GM06990 (cell line): ENCODE measurements at regions not wholly inside any gene's neighbourhood (a gene's known extent, or its start where the extent isn't known, plus 50 kb on each side); places are given as distances from the start of the nearest gene placed in this dataset.

Source experiments
- DNase-seq: peaks from one replicate; pipeline ENCODE4 v3.0.0-alpha.2; 2011; ENCODE audit not compliant: insufficient read length; ENCODE audit errors: extremely low read depth
- H3K27me3 ChIP-seq: replicated peaks from 2 replicates; pipeline ENCODE4 v1.6.0; 2011; ENCODE audit warnings: low read length; ENCODE audit not compliant: control insufficient read depth, insufficient read depth
- H3K36me3 ChIP-seq: 2 replicates; pipeline ENCODE4 v1.5.1; 2011; ENCODE audit warnings: low read length; ENCODE audit not compliant: control insufficient read depth, insufficient read depth
- H3K4me3 ChIP-seq: replicated peaks from 2 replicates; pipeline ENCODE4 v1.5.1; 2011; ENCODE audit warnings: low read depth, mild to moderate bottlenecking, control low read depth, low read length
- TF ChIP-seq, protein P1 (sequence below): IDR thresholded peaks from 2 replicates; pipeline ENCODE4 v1.5.1; 2011; ENCODE audit warnings: low read length, control low read depth, mild to moderate bottlenecking, inconsistent platforms; ENCODE audit not compliant: insufficient read depth, poor library complexity, severe bottlenecking

DNA sequence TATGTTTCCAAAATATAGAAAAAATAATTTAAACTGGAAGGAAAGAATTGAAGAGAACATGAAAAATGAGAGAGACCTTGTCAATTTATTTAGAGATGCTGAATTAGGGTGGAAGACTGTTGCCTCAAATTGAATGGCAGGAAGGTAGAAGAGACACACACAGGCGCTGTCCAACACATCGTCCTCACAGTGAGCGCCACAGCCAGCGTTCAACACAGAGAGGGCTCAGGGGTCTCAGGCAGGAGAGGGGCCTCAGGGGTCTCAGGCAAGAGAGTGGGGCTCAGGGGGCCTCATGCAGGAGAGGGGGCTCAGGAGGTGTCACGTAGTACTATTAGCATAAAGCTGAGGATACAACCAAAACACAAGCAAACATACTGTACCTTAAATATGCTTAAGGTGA is 65.7 kb downstream of the TMEM18 start:
- no peaks in the 10 kb centered on the region for H3K36me3 ChIP-seq
- no peak for DNase-seq
- H3K4me3 ChIP-seq, result no peak overlapping the region
- TF ChIP-seq, protein P1, sequence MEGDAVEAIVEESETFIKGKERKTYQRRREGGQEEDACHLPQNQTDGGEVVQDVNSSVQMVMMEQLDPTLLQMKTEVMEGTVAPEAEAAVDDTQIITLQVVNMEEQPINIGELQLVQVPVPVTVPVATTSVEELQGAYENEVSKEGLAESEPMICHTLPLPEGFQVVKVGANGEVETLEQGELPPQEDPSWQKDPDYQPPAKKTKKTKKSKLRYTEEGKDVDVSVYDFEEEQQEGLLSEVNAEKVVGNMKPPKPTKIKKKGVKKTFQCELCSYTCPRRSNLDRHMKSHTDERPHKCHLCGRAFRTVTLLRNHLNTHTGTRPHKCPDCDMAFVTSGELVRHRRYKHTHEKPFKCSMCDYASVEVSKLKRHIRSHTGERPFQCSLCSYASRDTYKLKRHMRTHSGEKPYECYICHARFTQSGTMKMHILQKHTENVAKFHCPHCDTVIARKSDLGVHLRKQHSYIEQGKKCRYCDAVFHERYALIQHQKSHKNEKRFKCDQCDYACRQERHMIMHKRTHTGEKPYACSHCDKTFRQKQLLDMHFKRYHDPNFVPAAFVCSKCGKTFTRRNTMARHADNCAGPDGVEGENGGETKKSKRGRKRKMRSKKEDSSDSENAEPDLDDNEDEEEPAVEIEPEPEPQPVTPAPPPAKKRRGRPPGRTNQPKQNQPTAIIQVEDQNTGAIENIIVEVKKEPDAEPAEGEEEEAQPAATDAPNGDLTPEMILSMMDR, result no peak
- H3K27me3 ChIP-seq, result no peaks in the 10 kb centered on the region

DNA sequence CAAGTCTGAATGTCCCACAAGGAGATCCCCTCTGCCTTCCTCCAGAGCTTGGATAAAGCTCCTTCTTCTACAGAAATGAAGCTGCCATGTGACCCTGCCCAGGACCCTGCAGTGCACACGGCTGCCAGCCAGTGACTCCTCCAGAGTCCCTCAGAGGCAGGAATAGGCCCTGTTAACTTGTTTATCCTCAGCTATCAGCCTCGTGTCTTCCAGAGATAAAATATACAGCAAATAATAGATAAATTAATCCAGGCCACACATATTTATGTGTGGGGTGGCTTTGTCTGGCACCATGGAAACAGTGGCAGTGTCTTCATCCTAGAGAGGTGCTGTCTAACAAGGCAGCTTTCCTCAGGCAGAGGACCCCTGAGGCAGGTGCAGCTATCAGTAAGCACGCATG is 66.7 kb downstream of the TMEM18 start:
- Histone ChIP-seq H3K36me3 (no peaks in the 10 kb centered on the region), H3K4me3 (no peak overlapping the region), H3K27me3 (no peaks in the 10 kb centered on the region)
- DNase-seq, result no peak
- TF ChIP-seq, protein P1, result no peak

DNA sequence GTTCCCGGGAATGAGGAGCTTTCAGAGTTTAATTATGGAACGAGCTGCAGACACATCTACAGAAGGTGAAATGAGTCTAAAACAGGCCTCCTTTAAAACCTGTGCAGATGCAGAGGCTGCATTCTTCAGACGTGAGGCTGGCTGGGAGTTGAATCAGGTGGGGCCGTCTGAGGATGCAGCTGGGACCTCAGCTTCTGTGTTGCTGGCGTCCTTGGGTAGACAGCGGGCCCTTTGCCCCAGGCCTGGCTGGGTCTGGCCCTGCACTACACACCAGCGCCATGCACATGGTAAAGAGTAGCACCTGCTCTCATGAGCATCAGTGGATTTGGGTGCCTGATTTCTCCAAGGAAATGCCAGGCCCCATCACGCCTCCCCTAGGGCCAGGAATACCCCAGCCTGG is 67.3 kb downstream of the TMEM18 start:
- no peak for DNase-seq
- TF ChIP-seq, protein P1, result no peak
- Histone ChIP-seq H3K27me3 (no peaks in the 10 kb centered on the region), H3K36me3 (no peaks in the 10 kb centered on the region), H3K4me3 (no peak overlapping the region)

DNA sequence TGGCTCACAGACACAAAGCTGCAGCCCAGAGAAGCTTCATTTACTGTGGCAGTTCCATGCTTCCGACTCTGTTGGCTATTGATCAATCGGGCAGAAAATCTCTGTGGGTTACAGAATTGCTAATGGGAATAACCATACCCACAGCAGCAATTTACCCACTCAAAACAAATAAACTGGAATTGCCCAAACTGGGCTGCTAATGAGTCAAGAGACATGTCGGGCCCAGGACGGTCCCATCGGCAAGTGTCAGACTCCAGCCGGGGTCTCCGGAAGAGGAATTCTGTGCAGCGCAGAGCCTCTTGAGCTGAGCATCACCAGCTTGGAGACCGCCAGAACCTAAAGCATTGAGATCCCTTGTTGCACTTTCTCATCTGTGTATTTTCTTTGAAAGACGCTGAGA is 67.8 kb downstream of the TMEM18 start:
- H3K27me3 ChIP-seq, result no peaks in the 10 kb centered on the region
- no peak for DNase-seq
- H3K4me3 ChIP-seq, result no peak overlapping the region
- no peaks in the 10 kb centered on the region for H3K36me3 ChIP-seq
- TF ChIP-seq, protein P1, result no peak

DNA sequence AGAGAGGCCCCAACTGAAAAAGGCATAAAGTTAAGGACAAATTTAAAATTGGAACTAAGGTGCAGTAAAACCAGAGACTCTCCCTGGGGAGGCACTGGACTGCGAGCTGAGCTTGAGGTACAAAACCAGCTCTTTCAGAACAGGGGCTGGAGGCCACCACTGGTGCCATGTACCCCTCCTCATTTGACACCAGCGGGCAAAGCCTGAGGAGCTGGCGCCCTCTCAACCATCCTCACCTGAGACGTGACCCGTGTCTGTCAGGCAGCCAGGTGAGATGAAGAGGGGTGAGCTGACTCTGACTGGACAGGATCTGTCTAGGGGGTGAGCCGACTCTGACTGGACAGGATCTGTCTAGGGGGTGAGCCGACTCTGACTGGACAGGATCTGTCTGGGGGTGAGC is 68.5 kb downstream of the TMEM18 start:
- Histone ChIP-seq H3K36me3 (no peaks in the 10 kb centered on the region), H3K4me3 (no peak overlapping the region), H3K27me3 (no peaks in the 10 kb centered on the region)
- DNase-seq, result no peak
- TF ChIP-seq, protein P1, result no peak

DNA sequence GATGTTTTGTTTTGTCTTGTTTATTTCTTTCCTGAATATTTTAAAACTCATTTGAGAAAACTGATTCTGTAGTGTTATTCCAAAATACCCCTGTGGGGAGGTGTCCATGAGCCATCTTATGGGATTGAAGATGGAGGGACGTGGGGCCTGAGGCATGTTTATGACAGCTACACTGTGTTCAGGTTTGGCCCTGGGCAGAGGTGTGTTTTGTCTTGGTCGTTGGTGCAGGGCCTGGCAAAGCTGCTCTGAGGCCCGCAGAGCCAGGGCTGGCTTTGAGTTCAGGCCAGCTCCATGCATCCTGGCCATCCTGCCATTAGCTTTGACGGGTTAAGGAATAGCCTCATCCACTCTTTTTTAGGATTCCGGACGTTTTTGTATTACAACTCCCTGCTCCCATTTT is 68.9 kb downstream of the TMEM18 start:
- no peaks in the 10 kb centered on the region for H3K27me3 ChIP-seq
- TF ChIP-seq, protein P1, result no peak
- H3K4me3 ChIP-seq, result no peak overlapping the region
- no peak for DNase-seq
- H3K36me3 ChIP-seq, result no peaks in the 10 kb centered on the region
